GM12872 (cell line): ENCODE measurements at regions not wholly inside any gene's neighbourhood (a gene's known extent, or its start where the extent isn't known, plus 50 kb on each side); places are given as distances from the start of the nearest gene placed in this dataset.

Experiments used
- CTCF ChIP-seq: IDR thresholded peaks from 3 replicates; pipeline ENCODE4 v1.5.1; 2011; ENCODE audit warnings: low read depth, mild to moderate bottlenecking, low read length, moderate library complexity; ENCODE audit not compliant: insufficient read depth

- no peak for TF ChIP-seq CTCF
Measured at GRCh38 chr5:57862942-57863341, 380.3 kb upstream of the ACTBL2 start.

GRCh38 chr5:57862471-57862911, 379.9 kb upstream of the ACTBL2 start:
- no peak for TF ChIP-seq CTCF

GRCh38 chr5:57859626-57860025, 377.0 kb upstream of the ACTBL2 start:
- no peak for TF ChIP-seq CTCF

- no peak for TF ChIP-seq CTCF
Measured at GRCh38 chr5:57858905-57859304, 376.3 kb upstream of the ACTBL2 start.

GRCh38 chr5:57857696-57858095, 375.1 kb upstream of the ACTBL2 start:
- no peak for TF ChIP-seq CTCF

- TF ChIP-seq CTCF, result no peak
Measured at GRCh38 chr5:57855831-57856230, 373.2 kb upstream of the ACTBL2 start.

GRCh38 chr5:57853929-57854697, 371.5 kb upstream of the ACTBL2 start:
- no peak for TF ChIP-seq CTCF

- no peak for TF ChIP-seq CTCF
Measured at GRCh38 chr5:57850109-57850508, 367.5 kb upstream of the ACTBL2 start.
